GM12873 (cell line): ENCODE measurements at regions not wholly inside any gene's neighbourhood (a gene's known extent, or its start where the extent isn't known, plus 50 kb on each side); places are given as distances from the start of the nearest gene placed in this dataset.

ENCODE experiments used
- TF ChIP-seq, protein P1 (sequence below): IDR thresholded peaks from 2 replicates; pipeline ENCODE4 v1.5.1; 2012; ENCODE audit warnings: low read depth, mild to moderate bottlenecking, moderate library complexity, low read length, control low read depth; ENCODE audit not compliant: insufficient read depth; ENCODE audit errors: missing control alignments

GRCh38 chr14:71290301-71290700 is 383.0 kb downstream of the PCNX1 start:
- TF ChIP-seq, protein P1, sequence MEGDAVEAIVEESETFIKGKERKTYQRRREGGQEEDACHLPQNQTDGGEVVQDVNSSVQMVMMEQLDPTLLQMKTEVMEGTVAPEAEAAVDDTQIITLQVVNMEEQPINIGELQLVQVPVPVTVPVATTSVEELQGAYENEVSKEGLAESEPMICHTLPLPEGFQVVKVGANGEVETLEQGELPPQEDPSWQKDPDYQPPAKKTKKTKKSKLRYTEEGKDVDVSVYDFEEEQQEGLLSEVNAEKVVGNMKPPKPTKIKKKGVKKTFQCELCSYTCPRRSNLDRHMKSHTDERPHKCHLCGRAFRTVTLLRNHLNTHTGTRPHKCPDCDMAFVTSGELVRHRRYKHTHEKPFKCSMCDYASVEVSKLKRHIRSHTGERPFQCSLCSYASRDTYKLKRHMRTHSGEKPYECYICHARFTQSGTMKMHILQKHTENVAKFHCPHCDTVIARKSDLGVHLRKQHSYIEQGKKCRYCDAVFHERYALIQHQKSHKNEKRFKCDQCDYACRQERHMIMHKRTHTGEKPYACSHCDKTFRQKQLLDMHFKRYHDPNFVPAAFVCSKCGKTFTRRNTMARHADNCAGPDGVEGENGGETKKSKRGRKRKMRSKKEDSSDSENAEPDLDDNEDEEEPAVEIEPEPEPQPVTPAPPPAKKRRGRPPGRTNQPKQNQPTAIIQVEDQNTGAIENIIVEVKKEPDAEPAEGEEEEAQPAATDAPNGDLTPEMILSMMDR = no peak

DNA sequence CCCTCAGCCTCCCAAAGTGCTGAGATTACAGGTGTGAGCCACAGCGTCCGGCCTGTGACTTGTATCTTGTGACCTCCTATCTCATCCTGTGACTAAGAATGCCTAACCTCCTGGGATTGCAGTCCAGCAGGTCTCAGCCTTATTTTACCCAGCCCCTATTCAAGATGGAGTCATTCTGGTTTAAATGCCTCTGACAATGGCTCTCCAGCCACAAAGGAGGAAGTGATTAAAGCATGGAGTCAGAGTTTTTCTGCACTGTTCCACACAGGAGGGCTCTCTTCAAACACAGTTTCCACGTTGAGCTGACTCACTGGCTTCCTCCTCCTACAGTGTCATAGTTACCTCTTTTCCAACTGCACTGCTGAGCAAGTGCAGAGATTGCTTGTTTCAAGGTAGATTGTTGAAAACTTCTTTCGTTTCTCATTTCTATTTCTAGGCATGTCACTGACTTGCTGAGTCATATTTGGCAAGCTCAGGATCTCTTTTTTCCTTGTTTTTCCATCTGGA is 383.8 kb downstream of the PCNX1 start:
- TF ChIP-seq, protein P1 = no peak

DNA sequence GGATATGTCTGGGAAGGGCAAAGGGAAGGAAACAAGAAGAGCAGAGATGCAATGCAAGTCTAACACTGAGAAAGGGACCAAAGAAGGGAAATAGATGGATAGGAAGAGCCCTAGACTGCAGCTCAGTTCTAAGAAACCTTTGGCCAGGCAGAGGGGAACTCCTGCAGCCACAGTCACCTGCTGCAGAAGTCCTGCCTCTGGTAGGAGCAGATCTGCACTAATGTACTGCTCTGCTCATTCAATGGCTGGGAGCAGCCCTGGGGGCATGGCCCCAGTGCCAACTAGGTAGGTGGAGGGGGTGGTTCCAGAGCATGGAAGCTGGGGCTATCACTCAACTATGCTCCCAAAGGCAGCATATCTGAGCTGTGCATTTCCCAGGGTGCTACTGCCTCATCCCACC is 388.9 kb downstream of the PCNX1 start:
- TF ChIP-seq, protein P1 = no peak

DNA sequence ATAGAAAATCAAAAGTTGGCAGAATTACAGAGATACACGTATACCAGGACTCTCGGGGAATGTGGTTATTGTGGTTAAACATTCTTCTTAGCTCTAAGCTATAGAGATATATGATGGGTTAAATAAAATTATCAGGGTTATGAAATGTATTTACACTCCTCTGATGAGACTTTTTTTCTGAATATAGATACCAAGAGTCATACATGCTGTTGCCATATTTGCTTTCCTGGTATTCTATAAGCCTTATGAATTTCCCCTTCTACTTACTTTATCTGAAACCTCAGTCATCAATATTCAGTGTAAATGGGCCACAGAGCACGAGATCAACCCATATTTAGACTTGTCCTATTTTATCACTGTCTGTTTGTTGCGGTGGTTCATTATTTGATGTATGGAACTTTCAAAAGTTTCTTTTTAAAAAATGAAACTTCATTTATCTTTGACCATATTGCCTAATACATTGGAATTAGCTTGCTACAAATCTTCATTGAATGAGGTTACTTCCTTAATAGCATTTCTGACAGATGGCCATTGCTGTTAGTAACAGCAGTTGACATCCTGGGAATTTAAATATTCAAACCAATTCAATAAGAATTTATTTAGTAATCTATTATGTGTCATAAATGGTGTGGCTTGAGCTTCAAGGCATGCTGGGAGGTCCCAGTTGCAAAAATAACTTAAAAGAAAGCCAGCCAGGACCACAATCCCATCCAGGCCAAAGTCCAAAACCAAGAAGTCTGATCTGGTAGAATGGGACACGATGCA is 393.5 kb downstream of the PCNX1 start:
- TF ChIP-seq, protein P1 = no peak

DNA sequence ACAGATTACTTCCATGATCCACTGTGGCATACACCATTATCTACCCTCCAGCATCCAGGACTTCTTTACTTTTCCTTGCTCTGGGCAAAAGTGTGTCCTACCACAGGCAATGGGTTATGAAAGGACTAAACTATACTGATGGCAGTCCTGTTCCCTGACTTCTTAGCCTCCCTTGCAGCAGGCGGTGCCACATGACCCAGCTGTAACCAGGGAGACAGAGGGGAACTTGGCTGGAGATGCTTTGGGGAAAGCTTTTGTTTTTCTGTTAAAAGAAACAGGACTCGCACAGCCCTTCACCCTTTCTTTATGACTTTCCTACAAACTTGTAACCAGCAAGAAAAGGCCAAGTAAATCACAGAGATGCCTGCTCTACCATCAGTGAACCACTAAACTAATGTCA is 394.4 kb downstream of the PCNX1 start:
- TF ChIP-seq, protein P1 = no peak

DNA sequence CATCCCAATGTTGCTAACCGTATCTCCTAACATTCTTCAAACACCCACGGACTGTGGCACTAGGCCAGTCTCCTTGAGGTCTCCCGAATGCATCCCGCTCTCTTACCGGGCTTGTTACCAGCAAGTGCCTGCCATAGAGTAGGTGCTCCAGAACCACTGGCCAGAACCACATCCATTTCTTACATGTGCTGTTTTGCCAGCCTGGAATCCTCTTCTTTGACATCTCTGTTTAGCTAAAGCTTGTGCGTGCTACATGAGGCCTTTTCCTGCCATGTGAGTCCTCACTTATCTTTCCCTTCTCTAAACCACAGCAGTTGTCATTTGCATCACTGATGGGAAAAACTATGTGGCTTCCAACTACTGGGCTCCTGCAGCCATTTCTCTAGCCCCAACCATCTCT is 397.4 kb downstream of the PCNX1 start:
- TF ChIP-seq, protein P1 = no peak

DNA sequence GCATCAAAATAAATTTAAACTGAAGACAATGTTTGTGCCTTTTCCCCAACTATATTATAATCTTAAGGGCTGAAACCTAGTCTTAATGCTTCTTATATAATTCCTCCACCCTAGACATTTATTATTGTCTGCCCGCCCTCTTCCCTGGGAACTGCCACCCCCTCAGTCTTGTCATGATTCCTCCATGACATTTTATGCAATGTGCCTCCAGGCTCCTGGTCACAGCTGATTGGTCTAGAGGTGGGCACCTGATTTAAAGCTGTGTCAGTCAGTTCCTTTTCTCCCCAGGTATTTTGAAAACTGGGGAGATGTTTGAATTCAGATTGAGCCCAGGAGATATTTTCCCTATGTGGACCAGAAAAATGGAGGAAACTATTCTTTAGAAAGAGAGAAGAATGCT is 401.4 kb downstream of the PCNX1 start:
- TF ChIP-seq, protein P1 = no peak
